HEK293T (cell line): ENCODE measurements at regions not wholly inside any gene's neighbourhood (a gene's known extent, or its start where the extent isn't known, plus 50 kb on each side); places are given as distances from the start of the nearest gene placed in this dataset.

Source experiments
- ARNT ChIP-seq: fragments of 450-650 bp; IDR thresholded peaks from 2 replicates; pipeline ENCODE4 v1.6.1; 2017; ENCODE audit warnings: mild to moderate bottlenecking
- SUZ12 ChIP-seq: fragments of 450-650 bp; IDR thresholded peaks from 2 replicates; pipeline ENCODE4 v1.6.1; 2016; ENCODE audit warnings: mild to moderate bottlenecking

DNA sequence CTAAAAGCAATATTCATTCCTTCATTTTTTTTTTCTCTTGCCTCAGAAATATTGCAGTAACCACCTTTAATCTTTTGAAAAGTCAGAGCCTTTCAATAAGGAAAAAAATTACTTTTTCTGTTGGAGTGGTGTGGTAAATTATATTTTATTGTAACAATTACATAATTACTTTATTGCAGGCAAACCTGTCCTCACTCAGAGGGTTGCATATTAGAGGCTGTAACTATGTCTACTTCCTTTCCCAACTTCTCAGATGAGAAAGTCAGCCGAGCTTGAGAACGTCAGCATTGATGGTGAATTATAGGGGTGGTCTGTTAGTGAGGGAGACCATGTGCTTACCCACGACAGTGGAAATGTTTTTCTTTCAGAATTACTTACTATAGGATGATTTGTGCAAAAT, 611.8 kb downstream of the KIF4B start:
- no peak for TF ChIP-seq SUZ12
- TF ChIP-seq ARNT = no peak
